ENCODE measurements at regions not wholly inside any gene's neighbourhood (a gene's known extent, or its start where the extent isn't known, plus 50 kb on each side); places are given as distances from the start of the nearest gene placed in this dataset.
"Not testable (repeated sequence)": the region's sequence is repeated elsewhere in the genome, so short reads cannot be mapped to it uniquely, and the experiment has no call there.

- peaks cover 13% of the 10 kb centered on the region for H3K27me3 Mint-ChIP-seq
These were observed 123.1 kb upstream of the ZBTB40 start for GRCh38 chr1:22328331-22329147.

GRCh38 chr1:22329148-22329515 lies 122.5 kb upstream of the ZBTB40 start:
- H3K27me3 Mint-ChIP-seq, result peaks cover 19% of the 10 kb centered on the region
- no peaks in the 10 kb centered on the region for H3K9me3 Mint-ChIP-seq
- no peaks in the 10 kb centered on the region for H3K4me1 Mint-ChIP-seq (ENCODE audit: low read depth)
- no peak overlapping the region for H3K4me3 Mint-ChIP-seq
- no peaks in the 10 kb centered on the region for H3K36me3 Mint-ChIP-seq (ENCODE audit: low read depth)
- no peak for DNase-seq
- no peak overlapping the region for H3K27ac Mint-ChIP-seq

More at GRCh38 chr1:22328331-22329147, 123.1 kb upstream of the ZBTB40 start:
- no peak for DNase-seq
- Mint-ChIP-seq H3K4me3 (no peak overlapping the region), H3K9me3 (no peaks in the 10 kb centered on the region), H3K36me3 (ENCODE audit: low read depth) (no peaks in the 10 kb centered on the region), H3K27ac (no peak overlapping the region), H3K4me1 (ENCODE audit: low read depth) (no peaks in the 10 kb centered on the region)

DNA sequence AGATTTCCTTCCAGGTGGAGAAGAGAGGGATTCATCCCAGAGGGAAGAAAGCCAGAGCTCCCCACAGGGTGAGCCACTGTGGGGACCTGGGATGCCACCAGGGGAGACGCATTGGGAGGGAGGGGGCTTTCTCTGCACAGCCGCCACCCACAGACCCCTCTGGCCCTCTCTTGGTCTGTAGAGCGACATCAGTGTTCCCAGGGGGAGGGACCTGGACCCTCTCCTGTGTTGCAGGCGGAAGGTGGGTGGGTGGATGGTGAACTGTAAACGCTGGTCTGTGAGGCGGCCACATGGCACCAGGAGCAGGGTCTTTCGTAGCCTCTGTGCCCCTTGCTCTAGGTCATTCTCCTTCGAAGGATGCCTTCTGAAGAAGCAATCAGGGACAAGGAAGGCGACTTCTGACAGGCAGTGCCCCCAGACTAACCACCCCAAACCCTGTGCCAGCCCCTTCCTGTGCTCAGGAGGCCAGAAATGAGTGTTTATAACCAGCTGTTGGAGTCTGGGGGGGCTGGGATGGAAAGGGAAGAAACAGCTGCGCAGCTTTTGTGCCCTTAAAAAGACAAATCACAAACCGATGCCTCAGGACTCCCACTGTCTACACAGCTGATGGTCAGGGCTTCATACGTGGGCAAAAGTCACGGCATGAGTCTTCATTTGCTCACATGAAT lies 121.4 kb upstream of the ZBTB40 start:
- Mint-ChIP-seq H3K4me3 (no peak overlapping the region), H3K27me3 (peaks cover 19% of the 10 kb centered on the region), H3K36me3 (ENCODE audit: low read depth) (no peaks in the 10 kb centered on the region), H3K4me1 (ENCODE audit: low read depth) (no peaks in the 10 kb centered on the region), H3K9me3 (no peaks in the 10 kb centered on the region), H3K27ac (no peak overlapping the region)
- no peak for DNase-seq

- no peaks in the 10 kb centered on the region for H3K36me3 Mint-ChIP-seq (ENCODE audit: low read depth)
- H3K4me3 Mint-ChIP-seq, result no peak overlapping the region
- no peak overlapping the region for H3K27ac Mint-ChIP-seq
- H3K9me3 Mint-ChIP-seq, result no peaks in the 10 kb centered on the region
- peaks cover 19% of the 10 kb centered on the region for H3K27me3 Mint-ChIP-seq
- no peaks in the 10 kb centered on the region for H3K4me1 Mint-ChIP-seq (ENCODE audit: low read depth)
- DNase-seq, result no peak
These were observed 120.9 kb upstream of the ZBTB40 start for GRCh38 chr1:22330760-22331119.

- DNase-seq, result no peak
- H3K4me1 Mint-ChIP-seq (ENCODE audit: low read depth), result no peaks in the 10 kb centered on the region
- H3K9me3 Mint-ChIP-seq, result no peaks in the 10 kb centered on the region
These were observed 119.8 kb upstream of the ZBTB40 start for GRCh38 chr1:22331618-22332423.

DNA sequence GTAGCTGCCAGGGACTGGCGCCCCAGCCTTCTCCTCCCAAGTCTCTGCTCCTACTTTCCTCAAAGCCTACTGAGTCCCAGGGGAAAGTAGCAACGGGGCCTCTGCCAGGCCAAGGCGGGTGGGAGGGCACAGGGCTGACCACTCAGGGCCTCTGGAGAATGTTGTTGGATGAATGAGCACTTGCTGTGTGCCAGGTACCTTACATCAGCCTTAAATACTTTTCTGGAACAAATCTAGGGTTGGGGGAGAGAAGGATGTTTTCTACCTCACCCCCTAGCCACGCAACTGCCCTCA lies 119.3 kb upstream of the ZBTB40 start:
- no peak for DNase-seq
- Mint-ChIP-seq H3K4me1 (ENCODE audit: low read depth) (no peaks in the 10 kb centered on the region), H3K9me3 (no peaks in the 10 kb centered on the region), H3K36me3 (ENCODE audit: low read depth) (no peaks in the 10 kb centered on the region), H3K27ac (no peak overlapping the region), H3K27me3 (peaks cover 19% of the 10 kb centered on the region), H3K4me3 (no peak overlapping the region)

More at GRCh38 chr1:22331618-22332423, 119.8 kb upstream of the ZBTB40 start:
- no peaks in the 10 kb centered on the region for H3K36me3 Mint-ChIP-seq (ENCODE audit: low read depth)
- peaks cover 19% of the 10 kb centered on the region for H3K27me3 Mint-ChIP-seq
- no peak overlapping the region for H3K4me3 Mint-ChIP-seq
- no peak overlapping the region for H3K27ac Mint-ChIP-seq

DNA sequence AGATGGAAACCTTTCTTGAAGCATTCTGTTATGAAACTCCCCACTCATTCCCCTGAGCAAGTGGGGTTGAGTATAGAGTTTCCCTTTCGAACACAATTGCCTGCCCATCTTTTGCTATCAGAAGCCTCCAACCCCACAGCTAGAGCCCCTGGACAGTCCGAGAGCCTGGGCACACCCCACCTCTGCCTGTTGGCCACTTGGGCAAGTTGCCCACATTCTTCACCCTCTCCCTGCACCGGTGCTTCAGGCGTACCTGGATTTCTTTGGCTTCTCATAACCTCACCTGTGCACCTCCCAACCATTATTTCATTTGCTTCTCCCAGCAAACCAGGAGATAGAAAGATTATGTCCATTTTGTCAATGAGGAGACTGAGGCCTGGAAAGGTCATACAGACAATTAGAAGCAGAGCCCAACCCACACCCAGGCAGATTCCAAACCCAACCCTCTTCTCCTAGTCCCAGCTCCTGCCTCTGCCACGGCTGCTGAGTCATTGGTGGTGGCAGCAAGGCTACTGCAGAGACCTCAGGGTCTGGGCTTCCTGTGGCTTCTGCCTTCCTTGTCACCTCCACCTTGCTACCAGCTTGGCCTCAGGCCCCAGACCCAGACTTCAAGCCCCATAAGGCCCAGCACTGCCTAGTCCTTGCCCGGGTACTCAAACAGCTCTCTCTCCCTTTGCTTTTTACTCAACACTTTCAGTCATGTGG lies 118.7 kb upstream of the ZBTB40 start:
- no peak for DNase-seq
- peaks cover 19% of the 10 kb centered on the region for H3K27me3 Mint-ChIP-seq
- H3K36me3 Mint-ChIP-seq (ENCODE audit: low read depth), result no peaks in the 10 kb centered on the region
- H3K9me3 Mint-ChIP-seq, result no peaks in the 10 kb centered on the region
- no peaks in the 10 kb centered on the region for H3K4me1 Mint-ChIP-seq (ENCODE audit: low read depth)
- no peak overlapping the region for H3K27ac Mint-ChIP-seq
- H3K4me3 Mint-ChIP-seq, result no peak overlapping the region

DNA sequence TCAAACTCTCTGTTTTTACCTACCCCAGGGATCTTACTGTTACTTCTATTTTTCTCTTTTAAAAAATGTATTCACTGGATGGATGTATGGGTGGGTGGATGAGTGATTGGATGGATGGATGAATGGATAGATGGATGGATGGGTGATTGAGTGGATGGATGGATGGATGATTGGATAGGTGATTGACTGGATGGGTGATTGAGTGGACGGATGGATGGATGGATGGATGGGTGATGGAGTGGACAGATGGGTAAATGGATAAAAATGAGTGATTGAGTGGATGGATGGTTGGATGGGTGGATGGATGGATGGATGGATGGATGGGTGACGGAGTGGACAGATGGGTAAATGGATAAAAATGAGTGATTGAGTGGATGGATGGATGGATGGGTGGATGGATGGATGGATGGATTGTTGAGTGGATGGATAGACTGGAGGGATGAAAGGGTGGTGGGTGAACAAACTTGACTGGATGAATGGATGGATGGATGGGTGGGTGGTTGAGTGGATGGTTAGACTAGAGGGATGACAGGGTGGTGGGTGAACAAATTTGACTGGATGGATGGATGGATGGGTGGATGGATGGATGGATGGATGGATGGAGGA lies 118.0 kb upstream of the ZBTB40 start:
- no peak for DNase-seq

DNA sequence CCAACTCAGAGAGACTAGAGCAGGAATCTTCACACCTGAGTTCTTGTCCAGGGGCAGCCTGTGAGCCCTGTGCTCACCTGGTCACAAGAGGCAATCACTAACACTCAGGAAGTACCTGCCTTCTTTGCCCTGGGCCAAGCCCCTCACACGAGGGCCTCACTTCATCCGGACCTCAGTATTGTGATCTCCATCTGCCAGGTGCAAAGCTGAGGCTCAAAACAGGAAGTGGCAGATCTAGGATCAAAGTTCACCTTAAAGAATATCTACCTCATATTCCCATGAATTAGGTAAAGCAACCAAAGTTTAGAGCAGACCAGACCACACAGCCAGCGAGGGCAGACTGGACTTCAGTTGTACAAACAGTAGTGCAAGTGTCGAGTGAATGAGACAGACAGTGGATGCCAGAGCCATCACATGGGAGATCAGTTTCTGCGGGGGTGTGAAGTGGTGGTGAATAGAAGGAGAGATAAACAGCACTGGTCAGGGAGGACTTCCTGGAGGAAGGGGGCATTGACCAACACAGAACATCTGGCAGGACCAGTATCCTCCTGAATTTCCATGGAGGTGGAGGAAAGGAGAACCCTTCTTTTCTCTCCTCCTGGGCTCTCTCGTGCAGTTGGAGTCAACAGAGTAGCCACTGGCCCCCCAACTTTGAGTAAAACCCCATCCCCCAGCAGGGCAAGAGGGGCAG lies 116.6 kb upstream of the ZBTB40 start:
- no peak overlapping the region for H3K4me3 Mint-ChIP-seq
- DNase-seq, result no peak
- peaks cover 28% of the 10 kb centered on the region for H3K27me3 Mint-ChIP-seq
- H3K27ac Mint-ChIP-seq, result no peak overlapping the region
- H3K9me3 Mint-ChIP-seq, result no peaks in the 10 kb centered on the region
- H3K36me3 Mint-ChIP-seq (ENCODE audit: low read depth), result no peaks in the 10 kb centered on the region
- H3K4me1 Mint-ChIP-seq (ENCODE audit: low read depth), result no peaks in the 10 kb centered on the region

More for the DNA sequence above, 118.0 kb upstream of the ZBTB40 start:
- Mint-ChIP-seq H3K9me3 (no peaks in the 10 kb centered on the region), H3K4me3 (no peak overlapping the region), H3K27me3 (peaks cover 24% of the 10 kb centered on the region), H3K36me3 (ENCODE audit: low read depth) (no peaks in the 10 kb centered on the region), H3K4me1 (ENCODE audit: low read depth) (no peaks in the 10 kb centered on the region), H3K27ac (no peak overlapping the region)

DNA sequence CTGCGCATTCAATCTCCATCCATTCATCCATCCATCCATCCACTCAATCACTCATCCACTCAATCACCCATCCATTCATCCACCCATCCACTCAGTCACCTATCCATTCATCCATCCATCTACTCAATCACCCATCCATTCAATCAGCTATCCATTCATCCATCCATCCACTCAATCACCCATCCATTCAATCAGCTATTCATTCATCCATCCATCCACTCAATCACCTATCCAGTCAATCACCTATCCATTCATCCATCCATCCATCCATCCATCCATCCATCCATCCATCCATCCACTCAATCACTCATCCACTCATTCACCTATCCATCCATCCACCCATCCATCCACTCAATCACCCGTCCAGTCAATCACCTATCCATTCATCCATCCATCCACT lies 115.4 kb upstream of the ZBTB40 start:
- not testable (repeated sequence) for H3K27ac Mint-ChIP-seq; DNase-seq; H3K36me3 Mint-ChIP-seq (ENCODE audit: low read depth); H3K4me1 Mint-ChIP-seq (ENCODE audit: low read depth); H3K9me3 Mint-ChIP-seq; H3K4me3 Mint-ChIP-seq
- peaks cover 40% of the 10 kb centered on the region for H3K27me3 Mint-ChIP-seq

DNA sequence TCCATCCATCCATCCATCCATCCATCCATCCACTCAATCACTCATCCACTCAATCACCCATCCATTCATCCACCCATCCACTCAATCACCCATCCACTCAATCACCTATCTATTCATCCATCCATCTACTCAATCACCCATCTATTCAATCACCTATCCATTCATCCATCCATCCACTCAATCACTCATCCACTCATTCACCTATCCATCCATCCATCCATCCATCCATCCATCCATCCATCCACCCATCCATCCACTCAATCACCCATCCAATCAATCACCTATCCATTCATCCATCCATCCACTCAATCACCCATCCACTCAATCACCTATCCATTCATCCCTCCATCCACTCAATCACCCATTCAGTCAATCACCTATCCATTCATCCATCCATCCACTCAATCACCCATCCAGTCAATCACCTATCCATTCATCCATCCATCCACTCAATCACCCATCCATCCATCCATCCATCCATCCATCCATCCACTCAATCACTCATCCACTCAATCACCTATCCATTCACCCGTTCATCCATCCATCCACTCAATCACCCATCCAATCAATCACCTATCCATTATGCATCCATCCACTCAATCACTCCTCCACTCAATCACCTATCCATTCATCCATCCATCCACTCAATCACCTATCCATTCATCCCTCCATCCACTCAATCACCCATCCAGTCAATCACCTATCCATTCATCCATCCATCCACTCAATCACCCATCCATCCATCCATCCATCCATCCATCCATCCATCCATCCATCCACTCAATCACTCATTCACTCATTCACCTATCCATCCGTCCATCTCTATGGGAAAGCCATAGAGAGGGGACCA lies 114.7 kb upstream of the ZBTB40 start:
- not testable (repeated sequence) for H3K4me1 Mint-ChIP-seq (ENCODE audit: low read depth); H3K9me3 Mint-ChIP-seq; DNase-seq; H3K27ac Mint-ChIP-seq; H3K4me3 Mint-ChIP-seq; H3K36me3 Mint-ChIP-seq (ENCODE audit: low read depth)
- H3K27me3 Mint-ChIP-seq, result peaks cover 42% of the 10 kb centered on the region

- H3K27me3 Mint-ChIP-seq, result peaks cover 48% of the 10 kb centered on the region
- DNase-seq, result no peak
- no peak overlapping the region for H3K27ac Mint-ChIP-seq
- H3K9me3 Mint-ChIP-seq, result no peaks in the 10 kb centered on the region
- no peaks in the 10 kb centered on the region for H3K36me3 Mint-ChIP-seq (ENCODE audit: low read depth)
- H3K4me1 Mint-ChIP-seq (ENCODE audit: low read depth), result no peaks in the 10 kb centered on the region
- no peak overlapping the region for H3K4me3 Mint-ChIP-seq
These were observed 113.4 kb upstream of the ZBTB40 start for GRCh38 chr1:22338071-22338765.

DNA sequence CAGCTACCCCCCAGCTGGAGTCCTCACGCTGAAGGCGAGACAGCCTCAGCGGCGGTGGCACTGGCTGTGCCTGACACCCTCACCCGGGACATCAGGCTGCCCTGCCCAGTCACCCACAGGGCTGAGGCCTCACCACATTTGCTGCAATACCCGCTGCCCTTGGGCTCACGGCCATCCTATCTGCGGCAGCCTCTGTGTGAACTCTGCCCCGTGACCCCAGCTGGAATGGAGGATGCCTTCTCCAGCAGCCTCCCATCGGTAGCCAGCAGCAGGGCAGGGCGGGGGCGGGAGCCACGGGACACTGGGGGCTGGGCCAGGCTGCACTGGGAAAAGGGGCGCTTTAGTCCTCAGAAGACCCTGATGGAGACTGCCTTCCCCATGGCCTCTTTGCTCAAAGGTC lies 112.4 kb upstream of the ZBTB40 start:
- Mint-ChIP-seq H3K36me3 (ENCODE audit: low read depth) (no peaks in the 10 kb centered on the region), H3K27ac (no peak overlapping the region), H3K27me3 (peaks cover 49% of the 10 kb centered on the region), H3K4me3 (no peak overlapping the region), H3K4me1 (ENCODE audit: low read depth) (no peaks in the 10 kb centered on the region), H3K9me3 (no peaks in the 10 kb centered on the region)
- no peak for DNase-seq
